Ovary (tissue), 7 donors: ENCODE measurements at regions not wholly inside any gene's neighbourhood (a gene's known extent, or its start where the extent isn't known, plus 50 kb on each side); places are given as distances from the start of the nearest gene placed in this dataset.

Source experiments
- DNase-seq, 5 donors: peaks; one replicate each; pipeline ENCODE4 v3.0.0-alpha.2; 2019 to 2020
- H3K27ac ChIP-seq, 2 donors: fragments of 200-600 bp; one replicate each; pipeline versions ENCODE4 v1.5.1 to v1.8.0; 2019 to 2022
- H3K27me3 ChIP-seq: fragments of 200-600 bp; one replicate; pipeline ENCODE4 v1.8.0; 2022
- H3K36me3 ChIP-seq: fragments of 200-600 bp; sonication (generic); one replicate; pipeline ENCODE4 v1.5.1; 2019
- H3K4me1 ChIP-seq: one replicate; pipeline ENCODE4 v1.8.1; 2013; ENCODE audit warnings: mild to moderate bottlenecking, moderate library complexity; ENCODE audit not compliant: insufficient read depth
- H3K4me3 ChIP-seq: fragments of 200-600 bp; sonication (generic); one replicate; pipeline ENCODE4 v1.5.1; 2017
- H3K9me3 ChIP-seq, 2 donors: fragments of 200-600 bp in 1 of 2; sonication (generic) in 1 of 2; one replicate each; pipeline versions ENCODE4 v1.5.1 to v1.8.1; 2013 to 2019; ENCODE audit warnings: mild to moderate bottlenecking in 1 of 2, moderate library complexity in 1 of 2
- EP300 ChIP-seq: sonication (generic); formaldehyde crosslinking; IDR thresholded peaks from one replicate; pipeline ENCODE4 v1.6.1; 2017; ENCODE audit warnings: antibody characterized with exemption
- POLR2A ChIP-seq: fragments of 450-650 bp; IDR thresholded peaks from one replicate; pipeline ENCODE4 v1.6.1; 2017; ENCODE audit warnings: antibody characterized with exemption, mild to moderate bottlenecking, moderate library complexity
- WGBS, 3 donors: extraction: QIAGEN DNeasy Blood & Tissue Kit in 1 of 3; methylation state at CpG; one replicate each; pipeline versions ENCODE4 v1.1.5 to v1.1.7; 2013 to 2017; 5-methylcytosine and 5-hydroxymethylcytosine counted together
- intact Hi-C, 4 donors: fragments of 100-400 bp; cut with DNase I; formaldehyde crosslinking; loops; one replicate each; pipeline versions ENCODE4 v1.11.0 to v1.15.1; 2022 to 2023
- TF ChIP-seq, protein P1 (sequence below), 3 donors: fragments of 450-650 bp in 2 of 3; fragments of 200-600 bp in 1 of 3; IDR thresholded peaks; one replicate each; pipeline versions ENCODE4 v1.5.1 to v1.8.0; 2016 to 2022; ENCODE audit warnings: antibody characterized with exemption in 3 of 3, mild to moderate bottlenecking in 1 of 3
- donor health status: DM: no; HTN: no; CAD: no; lungs with moderate emphysema.
- donor health status: DM: no; HTN: no; CAD: no.
- donor health status: Bipolar disorder and iron deficiency.
- donor health status: DM: no; HTN: no; CAD: no.
- donor health status: DM: yes; HTN: yes; CAD: no.

DNA sequence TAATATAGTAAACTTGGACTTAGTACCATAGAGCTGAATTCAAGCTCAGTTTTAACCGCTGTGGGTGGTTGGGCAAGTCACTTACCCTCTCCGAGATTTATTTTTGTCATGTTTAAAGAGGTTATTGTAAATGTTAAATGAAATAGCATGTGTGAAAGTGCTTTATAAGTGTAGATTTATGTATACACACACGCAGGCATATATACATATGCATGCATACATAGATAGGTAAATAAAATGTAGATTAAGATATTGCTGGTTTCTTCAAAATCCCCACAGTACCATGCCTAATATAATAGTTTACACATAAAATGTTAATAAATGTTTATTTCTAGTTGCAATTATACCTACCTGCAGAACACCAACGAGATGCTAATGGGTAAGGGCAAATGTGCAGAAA lies 164.5 kb upstream of the EGFLAM start:
- Histone ChIP-seq H3K4me3 (no peak overlapping the region), H3K27me3 (no peaks in the 10 kb centered on the region), H3K27ac (no peak overlapping the region), H3K36me3 (no peaks in the 10 kb centered on the region), H3K9me3 (no peaks in the 10 kb centered on the region), H3K4me1 (no peaks in the 10 kb centered on the region)
- DNase-seq: no peak
- WGBS, 3 donors: 85 to 89% (median 85%) methylated on average over 4 of the region's 4 CpGs
- intact Hi-C loops: no loop called here
- no peak for TF ChIP-seq EP300
- no peak for TF ChIP-seq POLR2A
- TF ChIP-seq, protein P1, sequence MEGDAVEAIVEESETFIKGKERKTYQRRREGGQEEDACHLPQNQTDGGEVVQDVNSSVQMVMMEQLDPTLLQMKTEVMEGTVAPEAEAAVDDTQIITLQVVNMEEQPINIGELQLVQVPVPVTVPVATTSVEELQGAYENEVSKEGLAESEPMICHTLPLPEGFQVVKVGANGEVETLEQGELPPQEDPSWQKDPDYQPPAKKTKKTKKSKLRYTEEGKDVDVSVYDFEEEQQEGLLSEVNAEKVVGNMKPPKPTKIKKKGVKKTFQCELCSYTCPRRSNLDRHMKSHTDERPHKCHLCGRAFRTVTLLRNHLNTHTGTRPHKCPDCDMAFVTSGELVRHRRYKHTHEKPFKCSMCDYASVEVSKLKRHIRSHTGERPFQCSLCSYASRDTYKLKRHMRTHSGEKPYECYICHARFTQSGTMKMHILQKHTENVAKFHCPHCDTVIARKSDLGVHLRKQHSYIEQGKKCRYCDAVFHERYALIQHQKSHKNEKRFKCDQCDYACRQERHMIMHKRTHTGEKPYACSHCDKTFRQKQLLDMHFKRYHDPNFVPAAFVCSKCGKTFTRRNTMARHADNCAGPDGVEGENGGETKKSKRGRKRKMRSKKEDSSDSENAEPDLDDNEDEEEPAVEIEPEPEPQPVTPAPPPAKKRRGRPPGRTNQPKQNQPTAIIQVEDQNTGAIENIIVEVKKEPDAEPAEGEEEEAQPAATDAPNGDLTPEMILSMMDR (IDR thresholded peaks at IDR 0.05): no peak

DNA sequence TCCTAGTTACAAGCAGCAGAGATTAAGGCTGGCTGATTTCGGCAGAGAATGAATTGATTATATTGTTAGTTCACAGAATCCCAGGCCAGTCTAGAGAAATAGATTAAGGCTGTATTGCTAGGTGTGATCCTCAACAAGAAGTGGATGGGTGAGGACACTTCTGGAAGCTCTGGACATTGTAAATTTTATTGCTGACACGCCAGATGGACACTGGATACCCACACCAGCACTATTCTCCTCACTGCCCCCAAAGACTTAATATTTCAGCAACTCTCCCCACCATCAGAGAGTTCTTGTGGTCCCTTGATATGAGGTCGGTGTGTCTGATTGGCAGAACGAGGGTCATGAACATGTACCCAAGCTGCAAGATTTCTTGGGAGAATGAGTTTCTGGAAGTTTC lies 171.6 kb upstream of the EGFLAM start:
- intact Hi-C loops: no loop called here
- Histone ChIP-seq H3K27ac (no peak overlapping the region), H3K36me3 (no peaks in the 10 kb centered on the region), H3K9me3 (no peaks in the 10 kb centered on the region), H3K4me3 (no peak overlapping the region), H3K27me3 (no peaks in the 10 kb centered on the region), H3K4me1 (no peaks in the 10 kb centered on the region)
- WGBS, 3 donors: 90 to 93% (median 92%) methylated on average over 4 of the region's 4 CpGs
- no peak for TF ChIP-seq EP300
- TF ChIP-seq, protein P1 (IDR thresholded peaks at IDR 0.05): no peak
- TF ChIP-seq POLR2A: no peak
- DNase-seq: no peak

DNA sequence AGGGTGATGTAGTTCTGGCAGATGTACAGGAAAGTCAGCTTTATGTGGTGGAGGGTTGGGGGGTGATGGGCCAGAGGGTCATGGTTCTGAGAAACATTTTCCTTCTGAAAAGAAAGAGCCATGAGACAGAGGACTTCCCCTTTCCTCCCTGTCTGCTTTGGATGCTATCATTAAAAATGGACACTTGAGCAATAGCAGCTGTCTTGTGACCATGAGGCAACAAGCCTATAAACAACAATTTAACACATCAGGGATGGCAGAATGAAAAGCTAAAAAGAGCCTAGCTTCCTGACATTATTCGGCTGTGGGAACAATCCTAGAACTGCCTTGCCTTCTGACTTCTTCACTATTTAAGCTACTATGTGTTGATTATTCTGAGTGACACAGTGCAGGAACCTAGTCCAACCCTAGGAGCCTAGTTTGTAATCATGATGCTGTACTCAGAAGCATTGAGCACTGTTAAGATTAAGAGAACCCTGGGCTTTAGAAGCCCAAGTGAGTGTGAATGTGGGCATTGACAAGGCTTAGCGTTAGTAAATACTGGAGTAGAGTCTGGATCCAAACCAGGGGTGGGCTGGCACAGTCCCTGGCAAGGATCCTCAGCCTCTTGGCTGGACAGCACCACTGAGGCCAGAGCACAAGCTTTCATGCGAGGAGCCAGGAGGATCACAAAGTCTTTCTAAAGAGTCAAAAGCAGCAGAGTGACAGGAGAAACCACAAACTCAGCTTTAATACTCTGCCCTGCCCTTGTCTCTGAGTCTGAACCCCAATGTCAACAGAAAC lies 178.5 kb upstream of the EGFLAM start:
- H3K27me3 ChIP-seq: no peaks in the 10 kb centered on the region
- H3K4me3 ChIP-seq: no peak overlapping the region
- no peak for DNase-seq
- TF ChIP-seq POLR2A (no peak), EP300 (no peak)
- TF ChIP-seq, protein P1 (IDR thresholded peaks at IDR 0.05): no peak
- no peaks in the 10 kb centered on the region for H3K36me3 ChIP-seq
- no peaks in the 10 kb centered on the region for H3K9me3 ChIP-seq
- no peaks in the 10 kb centered on the region for H3K4me1 ChIP-seq
- WGBS, 3 donors: 79 to 82% (median 81%) methylated on average over 3 of the region's 3 CpGs
- H3K27ac ChIP-seq: no peak overlapping the region
- intact Hi-C loops: no loop called here

DNA sequence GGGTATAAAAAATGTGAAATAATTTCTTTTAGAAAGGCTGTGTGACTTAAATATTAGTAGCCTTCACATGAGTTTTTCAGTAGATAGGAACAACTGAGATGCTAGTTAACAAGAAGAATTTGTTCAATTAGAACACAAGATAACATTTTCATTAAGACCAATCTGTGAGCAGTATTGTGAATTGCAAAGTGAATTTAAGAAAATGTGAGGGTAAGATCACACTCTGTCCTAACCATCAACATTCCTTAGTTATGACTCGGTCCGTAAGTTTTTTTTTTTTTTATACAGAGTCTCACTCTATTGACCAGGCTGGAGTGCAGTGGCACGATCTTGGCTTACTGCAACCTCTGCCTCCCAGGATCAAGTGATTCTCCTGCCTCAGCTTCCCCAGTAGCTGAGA lies 180.2 kb upstream of the EGFLAM start:
- 15 to 37% (median 29%) methylated on average over 3 of the region's 3 CpGs for WGBS, 3 donors
- Histone ChIP-seq H3K36me3 (no peaks in the 10 kb centered on the region), H3K9me3 (no peaks in the 10 kb centered on the region), H3K27me3 (no peaks in the 10 kb centered on the region), H3K27ac (no peak overlapping the region), H3K4me3 (no peak overlapping the region), H3K4me1 (no peaks in the 10 kb centered on the region)
- intact Hi-C loops: no loop called here
- DNase-seq: no peak
- no peak for TF ChIP-seq POLR2A
- TF ChIP-seq, protein P1 (IDR thresholded peaks at IDR 0.05): no peak
- TF ChIP-seq EP300: no peak
